Endothelial cell of umbilical vein (primary cell): ENCODE measurements at regions not wholly inside any gene's neighbourhood (a gene's known extent, or its start where the extent isn't known, plus 50 kb on each side); places are given as distances from the start of the nearest gene placed in this dataset.

Experiments
- BruUV-seq: library from RNA; stranded (reverse); fragments of 400-500 nt; replicated peaks from 2 replicates; lab custom pipeline; 2021; lab: Mats Ljungman, UMichigan
- CTCF ChIA-PET: fragments of 300-600, 350-600 bp; sonication (Branson Sonifier 250); formaldehyde crosslinking; loops from one replicate; lab custom pipeline; 2021; ENCODE audit warnings: antibody characterized with exemption, inconsistent platforms; lab: Charles Lee
- POLR2A ChIA-PET: fragments of 300-600, 350-600 bp; sonication (Branson Sonifier 250); formaldehyde crosslinking; loops from one replicate; lab custom pipeline; 2021; ENCODE audit warnings: antibody characterized with exemption, inconsistent platforms; lab: Charles Lee
- DNase-seq: peaks from one replicate; pipeline ENCODE4 v3.0.0-alpha.2; 2011; ENCODE audit warnings: low read depth, low spot score
- FAIRE-seq: peaks from 2 replicates; lab custom pipeline; 2011; peaks lifted over from hg19 to GRCh38; lab: Jason Lieb, UNC
- H2AFZ ChIP-seq: 2 replicates; pipeline ENCODE4 v1.6.0; 2012; ENCODE audit warnings: low read depth, low read length, control low read depth, inconsistent platforms
- H3K27ac ChIP-seq: 2 replicates; pipeline ENCODE4 v1.5.1; 2011; ENCODE audit warnings: low read depth, mild to moderate bottlenecking, control low read depth, low read length, moderate library complexity; ENCODE audit not compliant: insufficient read depth
- H3K27me3 ChIP-seq, 2 experiments: 2 replicates each; pipeline versions ENCODE4 v1.6.0 to v1.6.1; 2011; ENCODE audit warnings: low read length in 2 of 2, mixed read lengths in 1 of 2; ENCODE audit not compliant: control insufficient read depth in 2 of 2, insufficient read depth in 2 of 2
- H3K36me3 ChIP-seq, 2 experiments: 2 replicates in 1 of 2; 3 replicates in 1 of 2; pipeline ENCODE4 v1.5.1; 2011; ENCODE audit warnings: low read length in 2 of 2, mild to moderate bottlenecking in 1 of 2, moderate library complexity in 1 of 2; ENCODE audit not compliant: control insufficient read depth in 2 of 2, insufficient read depth in 2 of 2; ENCODE audit errors: extremely low read depth in 1 of 2
- H3K4me1 ChIP-seq: 3 replicates; pipeline ENCODE4 v1.5.1; 2011; ENCODE audit warnings: mild to moderate bottlenecking, low read length; ENCODE audit not compliant: control insufficient read depth, insufficient read depth; ENCODE audit errors: extremely low read depth
- H3K4me2 ChIP-seq: 2 replicates; pipeline ENCODE4 v1.6.1; 2011; ENCODE audit warnings: low read length, control low read depth, mixed read lengths; ENCODE audit not compliant: insufficient read depth
- H3K4me3 ChIP-seq, 3 experiments: fragments of 200-600 bp in 1 of 3; sonication (generic), shearing (Covaris generic) in 1 of 3; replicated peaks in 1 of 3; 2 replicates each; pipeline ENCODE4 v1.5.1; 2011 to 2016; ENCODE audit warnings: control low read depth in 3 of 3, low read length in 3 of 3, mild to moderate bottlenecking in 2 of 3, inconsistent platforms in 1 of 3, low read depth in 1 of 3, moderate library complexity in 1 of 3; ENCODE audit not compliant: insufficient read depth in 1 of 3
- H3K79me2 ChIP-seq: 2 replicates; pipeline ENCODE4 v1.6.0; 2012; ENCODE audit warnings: low read length, inconsistent platforms; ENCODE audit not compliant: control insufficient read depth, insufficient read depth
- H3K9ac ChIP-seq: replicated peaks from 2 replicates; pipeline ENCODE3; 2011; ENCODE audit warnings: low read length, control low read depth; ENCODE audit not compliant: insufficient read depth; ENCODE audit errors: extremely low read depth
- H3K9me1 ChIP-seq: replicated peaks from 3 replicates; pipeline ENCODE4 v1.6.0; 2011; ENCODE audit warnings: mild to moderate bottlenecking, low read length; ENCODE audit not compliant: control insufficient read depth, insufficient read depth; ENCODE audit errors: extremely low read depth
- H3K9me3 ChIP-seq: replicated peaks from 2 replicates; pipeline ENCODE4 v1.5.1; 2012; ENCODE audit warnings: low read length, inconsistent platforms; ENCODE audit not compliant: control insufficient read depth, insufficient read depth
- H4K20me1 ChIP-seq: replicated peaks from 2 replicates; pipeline ENCODE3; 2011; ENCODE audit warnings: mild to moderate bottlenecking, low read length; ENCODE audit not compliant: control insufficient read depth, insufficient read depth; ENCODE audit errors: extremely low read depth
- EZH2 ChIP-seq: IDR thresholded peaks from 2 replicates; pipeline ENCODE4 v1.6.1; 2012; ENCODE audit warnings: borderline replicate concordance, low read depth, mild to moderate bottlenecking, moderate library complexity, low read length, inconsistent platforms; ENCODE audit not compliant: severe bottlenecking
- FOS ChIP-seq: IDR thresholded peaks from 2 replicates; pipeline ENCODE4 v1.6.1; 2011; ENCODE audit warnings: mild to moderate bottlenecking, low read length, moderate library complexity, borderline replicate concordance; ENCODE audit not compliant: insufficient read depth
- JUN ChIP-seq: IDR thresholded peaks from 2 replicates; pipeline ENCODE4 v1.6.1; 2011; ENCODE audit warnings: borderline replicate concordance, low read depth; ENCODE audit not compliant: insufficient read length, insufficient read depth
- MYC ChIP-seq: IDR thresholded peaks from one replicate; pipeline ENCODE4 v1.6.1; 2011; ENCODE audit warnings: mild to moderate bottlenecking, low read depth, low read length
- POLR2A ChIP-seq: IDR thresholded peaks from 2 replicates; pipeline ENCODE4 v1.6.1; 2012; ENCODE audit warnings: low read depth, mild to moderate bottlenecking, control low read depth, low read length
- dilution Hi-C: fragments of 300-500 bp; cut with MboI; formaldehyde crosslinking; loops from one replicate; pipeline ENCODE4 v1.15.0; 2019; ENCODE audit warnings: low sequenced_read_pairs; ENCODE audit not compliant: extremely low pct_ligation_motif_present
- intact Hi-C: fragments of 100-400 bp; cut with micrococcal nuclease; formaldehyde crosslinking; loops from one replicate; pipeline ENCODE4 v1.10.0; 2022
- TF ChIP-seq, protein P1 (sequence below): IDR thresholded peaks from 2 replicates; pipeline ENCODE4 v1.6.1; 2011; ENCODE audit not compliant: insufficient read depth, insufficient read length

DNA sequence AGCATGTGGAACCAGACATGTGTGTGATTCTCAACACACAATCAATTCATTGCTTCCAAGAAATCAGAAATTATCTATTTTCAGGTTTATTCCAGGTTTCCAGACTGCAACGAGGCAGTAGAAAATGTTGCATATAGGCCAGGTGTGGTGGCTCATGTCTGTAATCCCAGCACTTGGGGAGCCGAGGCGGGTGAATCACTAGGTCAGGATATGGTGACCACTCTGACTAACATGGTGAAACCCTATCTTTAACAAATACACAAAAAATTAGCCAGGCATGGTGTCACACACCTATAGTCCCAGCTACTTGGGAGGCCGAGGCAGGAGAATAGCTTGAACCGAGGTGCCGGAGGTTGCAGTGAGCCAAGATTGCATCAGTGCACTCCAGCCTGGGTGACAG, 1289.9 kb downstream of the NLGN4Y start:
- Histone ChIP-seq H3K27ac (no peak overlapping the region), H3K9me1 (no peaks in the 10 kb centered on the region), H3K9ac (no peak overlapping the region), H3K79me2 (no peaks in the 10 kb centered on the region), H3K4me3 (no peak overlapping the region), H3K4me1 (no peaks in the 10 kb centered on the region), H3K27me3 (no peaks in the 10 kb centered on the region), H3K36me3 (no peaks in the 10 kb centered on the region), H4K20me1 (no peaks in the 10 kb centered on the region), H2AFZ (no peak overlapping the region), H3K9me3 (no peaks in the 10 kb centered on the region), H3K4me2 (no peak overlapping the region)
- FAIRE-seq = no peak
- CTCF ChIA-PET = no interaction called here
- TF ChIP-seq, protein P1, sequence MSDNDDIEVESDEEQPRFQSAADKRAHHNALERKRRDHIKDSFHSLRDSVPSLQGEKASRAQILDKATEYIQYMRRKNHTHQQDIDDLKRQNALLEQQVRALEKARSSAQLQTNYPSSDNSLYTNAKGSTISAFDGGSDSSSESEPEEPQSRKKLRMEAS = no peak
- no peak for TF ChIP-seq EZH2
- TF ChIP-seq MYC = no peak
- no peak for TF ChIP-seq POLR2A
- no peak for TF ChIP-seq JUN
- TF ChIP-seq FOS = no peak
- BruUV-seq = no TSS peak
- dilution Hi-C loops = no loop called here
- DNase-seq = no peak
- intact Hi-C loops = no loop called here
- POLR2A ChIA-PET = no interaction called here
